Ammon's horn (tissue), 1 donor: ENCODE measurements at regions not wholly inside any gene's neighbourhood (a gene's known extent, or its start where the extent isn't known, plus 50 kb on each side); places are given as distances from the start of the nearest gene placed in this dataset.

Source experiments
- DNase-seq: peaks from one replicate; pipeline ENCODE4 v3.0.0-alpha.2; 2016; ENCODE audit warnings: low spot score

DNA sequence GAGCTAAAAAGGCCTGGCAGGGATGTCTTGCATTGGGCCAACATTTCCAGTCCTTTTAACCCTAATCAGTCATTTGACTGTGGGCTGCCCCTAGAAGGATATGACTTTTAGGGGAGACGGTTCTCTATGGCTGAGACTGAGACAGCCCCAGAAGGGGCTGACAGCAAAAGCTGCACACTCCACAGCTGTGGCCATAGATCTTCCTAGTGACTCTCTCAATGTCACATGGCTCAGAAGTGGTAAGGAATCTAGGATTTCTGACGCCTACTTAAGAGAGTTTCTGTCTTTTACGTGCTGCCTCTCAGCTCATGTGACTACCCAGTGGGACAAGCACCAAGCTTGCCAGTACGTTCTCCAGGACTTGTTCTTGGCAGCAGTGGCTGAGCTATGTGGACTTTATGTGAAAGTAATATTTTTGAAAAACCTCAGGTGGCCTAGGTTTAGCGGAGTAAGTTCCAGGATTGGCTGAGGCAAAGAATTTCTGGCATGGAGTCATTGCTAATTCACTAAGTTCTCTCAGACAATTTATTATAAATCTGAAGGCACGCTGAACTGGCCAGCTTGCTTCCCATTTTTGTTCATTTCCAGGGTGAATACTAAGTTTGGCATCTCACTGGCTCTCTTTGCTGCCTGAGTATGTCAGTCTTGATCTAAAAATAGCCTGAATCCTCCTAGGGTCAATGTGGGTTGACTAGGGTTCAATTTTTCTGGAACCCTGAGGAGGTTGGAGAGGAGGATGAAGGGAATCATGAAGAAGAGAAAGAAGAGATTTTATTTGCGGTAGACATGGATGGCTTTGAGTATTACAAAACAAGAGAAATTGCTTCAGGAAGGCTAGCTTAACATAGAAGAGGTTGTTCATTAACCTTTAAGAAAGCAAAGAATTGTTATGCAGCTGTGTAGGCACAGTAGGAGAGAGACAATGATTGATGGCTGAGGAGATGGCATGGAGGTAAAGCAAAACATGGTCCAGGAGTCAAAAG is 271.8 kb downstream of the AEBP2 start:
- DNase-seq: no peak

DNA sequence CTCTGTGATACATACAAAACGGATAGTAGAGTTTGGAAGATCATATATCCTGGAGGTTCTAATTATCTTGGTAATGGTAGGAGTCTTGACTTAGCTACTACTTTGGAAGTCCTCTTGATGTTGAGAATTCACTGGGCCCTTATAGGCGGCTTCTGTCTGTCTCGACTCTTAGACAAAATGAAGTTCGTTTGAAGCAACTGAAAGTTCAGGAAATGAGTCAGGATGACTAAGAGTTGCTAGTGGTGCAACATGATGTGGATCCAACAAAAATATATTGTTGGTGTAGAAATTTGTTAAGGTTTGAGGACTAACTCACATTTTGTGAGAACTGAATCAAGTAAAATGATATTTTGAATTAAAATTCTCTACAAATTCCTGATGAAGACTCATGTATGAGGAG is 272.7 kb downstream of the AEBP2 start:
- no peak for DNase-seq

DNA sequence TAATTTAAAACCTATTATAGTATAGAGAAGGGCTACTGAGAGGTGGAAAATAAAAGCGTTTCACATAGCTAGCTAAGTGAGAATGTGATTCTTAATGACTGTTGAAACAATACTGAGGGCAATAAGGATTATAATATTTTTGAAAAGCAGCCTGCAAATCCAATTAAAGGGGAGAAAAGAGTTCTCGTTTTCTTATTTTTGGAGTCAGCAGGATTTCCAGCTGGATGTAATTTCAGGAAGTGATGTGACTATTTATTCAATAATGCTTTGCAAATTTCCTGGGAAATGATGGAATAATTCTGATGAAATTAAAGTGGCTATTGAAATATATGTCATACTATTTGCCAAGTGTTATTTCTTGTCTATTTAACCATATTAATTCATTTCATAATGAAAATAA is 279.1 kb downstream of the AEBP2 start:
- DNase-seq: no peak

DNA sequence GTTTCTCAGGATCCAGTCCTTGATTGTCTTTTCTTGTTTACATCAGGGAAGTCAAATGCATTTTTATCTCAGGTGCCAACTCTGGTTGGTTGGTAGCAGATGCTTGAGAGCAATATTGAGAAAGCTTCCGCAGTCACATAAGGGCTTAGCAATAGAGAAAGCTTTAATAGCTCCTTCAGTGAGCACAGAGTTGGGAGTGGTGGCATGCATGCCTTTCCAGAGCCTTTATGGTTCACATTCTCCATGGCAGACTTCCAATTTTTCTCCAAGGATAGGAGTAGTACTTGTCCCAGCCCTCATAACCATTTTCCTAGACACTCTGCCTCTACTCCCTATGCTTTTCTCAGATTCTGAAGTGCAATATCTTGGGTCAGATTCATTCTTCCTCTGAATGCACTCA is 280.4 kb downstream of the AEBP2 start:
- no peak for DNase-seq

DNA sequence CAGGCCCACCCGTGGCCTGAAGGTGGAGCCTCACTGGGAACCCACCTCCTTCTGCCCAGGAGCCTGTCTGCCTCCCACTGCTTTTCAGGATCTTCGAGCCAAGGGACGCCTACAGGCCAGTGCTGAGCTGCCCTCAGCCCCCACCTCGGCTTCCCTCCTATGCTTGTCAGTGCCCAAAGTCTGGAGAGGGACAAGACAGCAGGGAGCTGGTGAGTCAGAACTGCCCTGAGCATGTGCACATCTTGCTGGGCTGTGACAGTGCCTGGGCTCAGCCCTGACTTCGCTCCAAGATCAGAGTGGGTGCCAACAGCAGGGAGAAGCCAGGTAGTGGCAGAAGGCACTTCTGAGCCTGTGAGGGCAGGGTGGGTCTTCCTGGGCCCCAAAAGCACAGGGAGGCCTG is 286.8 kb downstream of the AEBP2 start:
- DNase-seq: no peak

DNA sequence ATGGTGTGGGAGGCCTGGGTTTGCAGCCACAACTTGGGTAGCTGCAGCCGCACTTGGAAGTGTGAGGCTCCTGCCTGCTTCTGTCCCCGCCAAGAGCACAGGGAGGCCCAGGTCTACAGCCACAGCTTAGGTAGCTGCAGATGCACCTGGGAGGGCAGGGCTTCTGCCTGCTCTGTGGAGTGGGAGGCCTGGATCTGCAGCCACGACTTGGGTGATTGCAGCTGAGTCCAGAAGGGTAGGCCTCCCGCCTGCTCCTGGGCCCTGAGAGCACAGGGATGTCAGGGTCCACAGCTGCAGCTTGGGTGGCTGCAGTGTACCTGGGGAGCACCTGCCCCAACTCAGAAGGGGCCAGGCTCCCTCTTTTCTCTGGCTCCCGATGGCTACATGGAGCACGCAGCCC is 287.3 kb downstream of the AEBP2 start:
- no peak for DNase-seq

DNA sequence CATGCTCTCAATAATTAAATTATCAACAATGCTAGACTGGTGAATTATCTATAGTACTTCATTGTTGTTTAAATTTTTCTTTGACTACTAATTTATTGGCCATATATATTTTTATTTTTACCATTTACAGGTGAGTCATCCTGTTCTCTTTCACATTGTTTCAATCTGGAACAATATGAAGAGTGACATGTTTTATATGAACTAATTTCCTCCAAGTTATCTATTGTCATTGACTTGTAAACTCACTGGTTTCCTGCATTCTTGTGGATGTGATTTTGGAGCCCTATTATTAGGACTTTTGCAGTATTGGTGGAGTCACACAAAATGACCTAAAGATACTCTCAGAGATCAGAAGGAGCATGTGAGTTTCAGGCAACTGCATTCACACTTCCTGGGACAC is 297.7 kb downstream of the AEBP2 start:
- DNase-seq: no peak

DNA sequence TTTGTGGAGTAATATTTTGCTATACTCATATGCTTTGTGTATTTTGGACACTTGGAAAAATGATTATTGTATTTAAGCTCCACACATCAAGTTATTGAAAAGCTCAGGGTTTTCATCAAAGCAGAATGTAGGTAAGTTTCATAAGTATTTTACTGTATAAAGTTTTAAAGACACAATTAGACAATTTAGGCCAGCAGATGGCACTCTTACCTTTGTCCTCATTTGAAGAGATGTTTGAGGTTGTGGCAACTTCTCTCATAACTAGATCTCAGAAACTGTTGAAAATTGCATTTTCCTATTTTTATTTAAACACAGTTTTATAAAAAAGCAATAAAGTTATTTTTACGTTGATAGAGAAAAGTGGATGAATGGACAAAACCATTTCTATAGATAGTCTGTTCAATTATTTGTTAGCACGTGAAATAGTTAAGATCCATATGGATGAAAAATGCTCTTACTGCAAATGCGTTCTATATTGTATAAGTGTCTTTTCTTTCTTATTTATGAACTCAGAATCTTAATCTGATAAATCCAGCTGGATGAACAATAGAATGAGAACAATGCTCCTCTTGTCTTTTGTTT is 300.0 kb downstream of the AEBP2 start:
- DNase-seq: peak; percentile 72

DNA sequence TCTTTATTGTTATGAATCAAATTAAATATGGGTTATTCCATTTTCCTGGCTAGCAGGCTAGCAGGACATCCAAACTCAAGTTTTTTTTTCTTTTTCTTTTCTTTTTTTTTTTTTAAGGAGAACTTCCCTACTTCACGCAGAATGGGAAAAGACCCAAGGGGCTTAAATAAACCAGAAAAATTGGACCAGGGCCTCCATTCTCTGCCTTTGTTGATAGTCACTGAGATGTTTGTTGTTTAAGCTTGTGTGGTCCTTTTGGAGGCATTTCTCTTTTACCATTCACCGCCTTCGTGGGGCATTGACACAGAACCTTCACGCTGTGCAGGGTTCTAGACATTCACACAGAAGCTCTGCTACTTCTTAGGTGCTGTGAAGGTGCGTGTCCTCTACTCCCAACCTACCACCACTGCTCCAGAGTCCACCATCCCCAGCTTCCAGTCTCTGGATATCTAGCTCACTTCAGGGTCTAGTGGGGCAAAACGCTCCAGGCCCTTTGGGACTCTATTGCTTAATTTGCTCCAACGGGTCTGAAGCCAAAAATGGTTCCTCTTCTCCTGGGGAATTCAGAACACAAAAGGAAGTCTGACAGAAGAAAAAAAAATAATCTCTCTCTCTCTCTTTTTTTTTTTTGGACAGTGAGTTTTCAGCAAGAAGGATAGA is 301.3 kb downstream of the AEBP2 start:
- DNase-seq: no peak

DNA sequence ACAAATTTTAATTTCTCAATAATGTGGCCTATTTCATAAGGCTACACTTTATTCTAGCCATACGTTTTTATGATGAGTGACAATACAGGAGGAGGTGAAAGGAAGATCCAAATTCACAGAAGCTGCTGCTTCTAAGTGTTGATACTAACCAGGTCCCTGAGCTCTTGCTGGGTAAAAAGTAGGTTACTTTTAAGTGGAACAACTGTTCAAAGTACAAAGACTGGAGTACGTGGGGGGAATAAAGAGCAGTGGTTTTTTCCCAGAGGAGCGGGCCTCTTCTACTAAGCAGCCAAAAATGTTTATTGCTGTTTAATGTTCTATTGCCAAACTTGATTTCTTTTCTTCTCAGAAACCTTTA is 301.8 kb downstream of the AEBP2 start:
- DNase-seq: peak; percentile 11

DNA sequence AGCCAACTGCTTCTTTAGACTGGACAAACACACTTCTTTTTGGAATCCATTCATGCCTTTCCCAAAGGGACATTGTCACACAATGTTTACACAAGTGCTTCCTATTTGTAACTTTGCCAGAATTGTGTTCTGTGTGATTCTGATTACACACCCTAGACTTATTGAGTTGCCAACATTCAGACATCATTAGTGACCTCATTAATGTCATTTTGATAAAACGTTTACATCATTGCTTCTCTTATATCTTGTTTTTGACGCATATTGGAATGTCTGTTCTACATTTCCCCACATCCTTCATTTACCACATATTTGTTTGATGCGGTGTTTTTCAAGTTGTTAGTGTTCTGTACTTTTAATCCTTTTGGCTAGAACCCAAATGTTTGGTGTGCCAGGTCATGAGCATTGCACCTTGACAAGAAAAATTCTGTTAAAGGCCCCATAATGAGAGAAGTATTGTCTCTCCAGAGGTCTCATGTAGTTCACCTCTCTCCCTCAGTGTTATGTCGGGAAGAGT is 305.5 kb downstream of the AEBP2 start:
- no peak for DNase-seq

DNA sequence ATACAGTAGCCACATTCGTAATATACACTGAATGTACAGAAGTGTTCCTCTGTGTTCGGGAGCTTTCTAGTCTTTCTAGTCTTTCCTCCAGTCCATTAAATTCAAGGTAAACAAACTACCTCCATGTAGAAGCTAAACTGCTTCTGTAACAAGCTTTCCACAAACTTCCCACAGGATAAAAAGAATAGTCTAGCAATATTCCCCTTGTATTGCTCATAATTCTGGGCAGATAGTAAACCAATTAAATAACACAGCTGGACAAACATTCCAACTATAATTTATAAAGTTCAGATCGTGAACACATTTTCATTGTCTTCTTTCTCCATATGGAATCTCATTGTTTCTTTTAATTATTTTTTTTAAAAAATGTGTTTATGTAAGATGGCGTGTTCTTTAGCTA is 307.2 kb downstream of the AEBP2 start:
- no peak for DNase-seq

DNA sequence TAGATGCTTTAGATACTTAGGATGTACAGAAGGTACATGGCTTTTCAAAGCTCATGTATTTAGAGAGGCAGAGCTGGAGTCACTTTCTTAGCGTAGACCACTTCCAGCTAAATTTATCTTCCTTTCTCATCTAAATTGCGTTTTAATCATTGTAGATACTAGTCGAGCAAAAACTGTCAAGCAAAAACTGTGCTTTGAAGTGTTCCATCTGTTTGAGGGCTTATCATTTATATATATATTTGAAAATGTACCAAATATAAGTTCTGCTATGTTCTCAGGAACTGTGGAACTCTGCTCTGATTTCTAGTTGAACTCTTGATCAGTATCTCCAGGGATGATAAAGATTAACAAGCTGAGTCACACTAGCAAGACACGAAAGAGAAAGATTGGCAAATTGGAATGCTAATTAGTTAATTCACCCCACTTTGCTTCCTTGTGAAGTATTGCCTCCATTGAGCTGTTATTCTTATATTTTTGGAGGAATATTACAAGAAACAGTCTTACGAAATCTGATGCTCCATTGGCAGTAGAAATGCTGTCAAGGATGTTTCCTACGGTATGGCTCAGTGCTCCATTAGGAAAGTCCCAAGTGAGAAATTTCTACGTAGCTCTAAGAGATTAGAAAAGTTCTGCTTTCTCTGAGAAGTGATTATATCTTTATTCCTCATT is 310.7 kb downstream of the AEBP2 start:
- DNase-seq: no peak

DNA sequence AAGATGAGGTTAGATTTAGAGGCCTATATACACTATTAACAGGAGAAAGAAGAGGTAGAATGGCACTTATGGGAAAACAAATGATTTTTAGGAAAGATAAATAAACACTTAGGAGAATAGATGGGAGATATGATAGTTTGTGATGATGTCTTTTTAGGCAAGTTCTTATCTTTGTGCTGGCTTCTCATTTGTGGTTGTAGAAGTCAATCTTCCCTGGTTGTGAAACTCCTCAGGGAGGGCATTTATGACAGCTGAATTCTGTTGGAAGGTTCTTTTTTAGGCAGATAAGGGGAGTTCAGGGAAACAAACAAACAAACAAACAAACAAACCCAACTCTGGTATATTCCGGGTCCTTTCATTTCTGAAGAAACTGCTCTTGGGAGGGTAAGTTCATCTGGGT is 311.8 kb downstream of the AEBP2 start:
- no peak for DNase-seq

DNA sequence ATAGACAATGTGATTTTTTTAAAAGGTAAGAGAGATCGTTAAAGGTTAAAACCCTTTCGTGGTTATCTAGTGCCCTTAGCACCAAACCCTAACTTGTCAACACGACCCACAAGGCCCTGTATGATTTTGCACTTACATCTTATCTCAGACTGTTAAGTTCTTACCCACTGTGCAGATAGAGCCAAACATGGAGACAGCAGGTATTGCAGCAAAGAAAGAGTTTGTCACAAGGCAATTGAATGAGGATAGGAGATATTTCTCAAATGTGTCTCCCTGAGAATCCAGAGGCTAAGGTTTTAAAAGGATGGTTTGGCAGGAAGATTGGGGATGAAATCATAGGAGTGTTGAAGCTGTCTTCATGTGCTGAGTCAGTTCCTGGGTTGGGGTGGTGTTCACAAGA is 313.4 kb downstream of the AEBP2 start:
- DNase-seq: no peak

DNA sequence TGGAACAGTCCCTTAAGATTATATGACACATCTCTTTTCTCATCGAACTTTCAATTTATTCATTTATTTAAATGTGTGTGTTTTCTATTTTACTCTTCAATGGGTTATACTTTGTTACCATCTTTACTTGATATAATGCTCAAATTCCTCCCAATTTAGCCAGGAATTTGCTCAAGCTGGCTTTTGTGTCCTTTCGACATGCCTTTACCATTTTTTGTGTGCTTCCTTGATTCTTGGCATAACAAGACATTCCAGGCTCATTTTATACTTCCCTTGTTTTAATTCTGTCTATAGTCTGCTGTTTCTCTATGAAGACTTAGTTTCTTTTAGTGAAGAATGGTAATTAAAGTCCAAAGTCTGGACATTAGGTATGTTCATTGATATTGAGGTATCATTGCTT is 315.8 kb downstream of the AEBP2 start:
- no peak for DNase-seq

DNA sequence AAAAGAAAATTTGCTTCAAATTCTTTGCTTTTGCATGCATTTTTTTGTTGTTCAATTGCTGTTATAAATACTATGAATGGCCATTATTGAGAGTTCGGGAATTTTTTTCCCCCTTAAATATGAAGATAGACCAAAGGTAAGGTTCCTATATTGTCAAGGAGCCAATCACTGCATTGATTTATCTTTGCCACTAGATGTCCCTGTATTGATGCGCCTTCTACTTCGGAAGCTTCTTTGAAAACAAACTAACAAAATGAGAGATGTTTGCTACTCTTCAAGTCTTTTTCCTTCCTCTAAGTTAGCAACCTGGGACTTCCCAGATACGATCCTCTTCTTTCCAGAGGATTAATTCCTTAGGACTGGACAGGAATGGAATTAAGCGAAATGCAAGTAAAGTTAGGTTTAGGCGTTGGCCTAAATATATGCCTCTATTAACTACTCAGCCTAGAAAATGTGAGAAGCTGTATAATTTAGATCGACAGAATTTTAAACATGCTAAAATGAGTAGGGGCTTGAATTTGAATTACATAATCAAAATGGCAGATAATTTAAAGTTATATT is 318.1 kb downstream of the AEBP2 start:
- DNase-seq: peak; percentile 25

DNA sequence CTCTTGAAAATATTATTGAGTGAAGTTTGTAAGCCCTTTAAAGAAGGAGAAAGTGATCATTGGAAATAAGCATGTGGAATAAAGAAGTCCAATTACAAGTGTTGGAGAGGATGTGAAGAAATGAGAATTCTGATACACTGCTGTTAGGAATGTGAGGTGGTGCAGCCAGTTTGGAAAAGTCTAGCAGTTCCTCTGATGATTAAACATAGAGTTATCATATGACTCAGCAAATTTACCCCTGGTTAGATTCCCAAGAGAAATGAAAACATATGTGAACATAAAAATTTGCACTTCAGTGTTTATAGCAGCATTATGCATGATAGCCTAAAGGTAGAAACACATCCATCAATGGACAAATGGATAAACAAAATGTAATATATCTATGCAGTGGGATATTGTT is 319.9 kb downstream of the AEBP2 start:
- DNase-seq: no peak

DNA sequence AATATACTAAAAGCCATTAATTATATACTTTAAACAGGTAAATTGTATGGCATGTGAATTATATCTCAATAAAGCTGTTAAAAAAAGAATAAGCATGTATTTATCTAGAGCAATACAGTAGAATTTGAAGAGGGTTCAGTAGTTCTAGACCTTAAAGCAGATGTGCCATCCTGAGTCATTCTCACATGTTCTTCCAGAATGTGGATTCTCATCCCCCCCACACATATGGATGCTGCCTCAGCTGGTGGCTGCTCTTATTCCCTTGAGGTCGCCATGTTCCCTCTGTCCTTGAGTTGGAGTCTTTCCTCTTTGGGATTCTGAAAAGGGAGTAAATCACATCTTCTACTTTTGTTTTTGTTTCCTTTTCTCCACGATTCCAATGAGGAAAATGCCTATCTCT is 321.3 kb downstream of the AEBP2 start:
- DNase-seq: no peak

DNA sequence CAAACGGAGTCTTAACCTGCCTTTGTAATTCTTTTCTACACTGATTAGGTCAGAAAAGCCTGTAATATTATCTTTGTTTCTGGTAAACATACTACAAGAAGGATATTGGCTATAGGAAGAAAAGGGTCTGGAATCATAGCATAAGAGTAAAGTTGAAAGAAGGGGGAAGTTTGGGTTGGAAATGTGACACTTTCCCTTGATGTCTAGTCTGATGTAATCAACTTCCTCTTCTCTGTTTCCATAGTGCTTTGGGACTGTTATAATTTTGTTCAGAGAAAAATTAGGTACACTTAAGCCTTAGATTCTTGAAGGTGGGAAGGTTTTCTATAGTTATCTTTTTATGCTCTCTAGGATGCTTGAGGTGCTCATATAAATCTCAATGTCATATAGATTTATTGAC is 322.2 kb downstream of the AEBP2 start:
- DNase-seq: no peak

DNA sequence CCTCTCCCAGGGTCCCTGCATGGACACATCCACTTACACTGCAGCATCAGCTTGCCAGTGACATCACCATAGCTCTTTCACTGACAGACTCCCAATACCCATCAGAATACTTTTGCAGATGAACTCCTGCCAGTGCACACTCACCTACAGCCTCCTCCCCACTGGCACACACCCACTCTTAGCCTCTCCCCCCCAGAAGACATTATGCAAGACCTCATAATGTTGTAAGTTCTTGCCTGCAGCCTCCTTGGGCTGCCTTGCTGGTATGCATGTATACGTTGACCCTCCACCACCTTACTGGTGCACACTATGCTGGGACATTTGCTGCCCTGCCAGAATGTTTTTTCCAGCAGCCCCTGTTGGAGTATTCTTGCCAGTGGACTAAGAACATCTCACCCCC is 324.2 kb downstream of the AEBP2 start:
- DNase-seq: no peak

DNA sequence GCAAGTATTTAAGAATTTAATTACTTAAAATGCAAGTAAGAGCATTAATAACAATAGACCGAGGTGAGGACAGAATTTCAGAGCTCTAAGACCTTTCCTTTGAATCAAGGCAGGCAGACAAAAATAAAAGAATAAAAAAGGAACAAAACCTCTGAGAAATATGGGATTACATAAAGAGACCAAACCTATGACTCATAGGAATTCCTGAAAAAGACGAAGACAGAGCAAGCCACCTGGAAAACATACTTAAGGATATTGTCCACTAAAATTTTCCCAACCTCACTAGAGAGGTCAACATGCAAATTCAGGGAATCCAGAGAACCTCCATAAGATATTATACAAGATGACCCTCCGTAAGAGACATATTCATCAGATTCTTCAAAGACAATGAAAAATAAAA is 325.1 kb downstream of the AEBP2 start:
- DNase-seq: no peak
